HG02642 (cell line): ENCODE measurements at regions not wholly inside any gene's neighbourhood (a gene's known extent, or its start where the extent isn't known, plus 50 kb on each side); places are given as distances from the start of the nearest gene placed in this dataset.

ENCODE experiments used
- ATAC-seq: cut with Tn5 transposase; IDR thresholded peaks from one replicate; pipeline ENCODE4 v1.9.1; 2021; ENCODE audit warnings: mild to moderate bottlenecking; ENCODE audit not compliant: unreplicated experiment, poor library complexity

DNA sequence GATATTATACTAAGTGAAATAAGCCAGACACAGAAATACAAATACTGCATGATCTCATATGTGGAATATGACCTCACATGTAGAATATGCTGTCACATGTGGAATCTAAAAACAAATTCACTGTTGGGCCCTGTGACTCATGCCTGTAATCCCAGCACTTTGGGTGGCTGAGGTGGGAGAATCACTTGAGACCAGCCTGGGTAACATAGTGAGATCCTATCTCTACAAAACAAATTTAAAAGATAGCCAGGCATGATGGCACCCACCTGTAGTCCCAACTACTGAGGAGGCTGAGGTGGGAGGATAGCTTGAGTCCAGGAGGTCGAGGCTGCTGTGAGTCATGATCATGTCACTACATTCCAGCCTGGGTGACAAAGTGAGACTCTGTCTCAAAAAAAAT lies 160.3 kb downstream of the PTEN start:
- no peak for ATAC-seq

DNA sequence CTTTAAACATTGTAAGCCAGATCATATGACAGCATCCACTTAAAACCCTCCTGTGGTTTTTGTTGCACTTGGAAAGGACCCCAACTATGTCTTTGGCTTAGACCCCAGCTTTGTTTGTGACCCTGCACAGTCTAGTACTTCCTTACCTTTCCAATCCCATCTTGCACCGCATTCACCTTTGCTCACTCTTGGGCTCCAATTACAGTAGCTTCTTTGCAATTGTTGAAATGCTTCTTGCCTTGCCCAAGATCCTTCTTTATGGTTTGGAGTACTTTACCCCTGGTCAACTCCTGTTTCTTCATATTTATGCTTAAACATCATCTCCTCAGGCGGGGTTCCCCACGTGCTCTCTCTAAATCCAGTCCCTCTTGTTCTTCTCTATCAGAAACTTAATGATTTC lies 162.6 kb downstream of the PTEN start:
- no peak for ATAC-seq

GRCh38 chr10:88027570-88027969 lies 164.1 kb downstream of the PTEN start:
- peak; percentile 64 for ATAC-seq

DNA sequence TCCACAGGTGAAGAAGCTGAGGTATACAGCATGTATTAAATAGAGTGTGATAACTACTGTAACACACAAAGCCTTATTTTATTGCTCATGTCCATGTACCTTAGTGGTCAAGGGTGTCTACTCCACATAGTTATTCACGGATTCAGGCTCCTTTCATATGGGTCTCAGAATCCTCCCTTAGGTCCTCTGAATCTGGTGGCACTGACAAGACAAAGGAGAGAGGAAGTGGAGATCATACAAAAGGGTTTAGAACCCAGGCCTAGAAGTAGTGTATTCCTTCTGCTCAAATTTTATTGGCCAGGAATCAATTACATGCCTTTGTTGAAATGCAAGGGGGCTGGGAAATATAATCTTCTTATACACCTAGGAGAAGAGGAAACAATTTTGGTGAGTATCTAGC lies 164.6 kb downstream of the PTEN start:
- ATAC-seq, result no peak

- ATAC-seq, result no peak
Measured at GRCh38 chr10:88028654-88029053, 165.2 kb downstream of the PTEN start.

DNA sequence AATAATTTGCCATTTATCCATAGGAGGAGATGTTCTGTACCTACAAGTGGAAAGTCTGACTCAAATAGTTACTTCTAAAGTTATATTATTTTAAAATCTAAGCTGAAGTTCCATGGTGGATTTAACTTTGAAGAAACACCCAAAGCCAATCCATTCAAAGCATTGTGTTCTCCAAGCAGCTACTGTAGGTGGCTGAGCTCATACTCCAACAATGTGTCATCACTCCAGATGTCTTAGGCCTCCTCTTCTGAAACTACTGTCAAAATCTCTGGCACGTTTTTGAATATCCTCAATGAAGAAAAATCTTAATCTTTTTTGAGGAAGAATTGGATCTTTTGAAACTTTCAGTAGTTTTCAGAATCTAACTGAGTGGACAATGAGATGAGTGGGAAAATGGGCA lies 169.1 kb downstream of the PTEN start:
- ATAC-seq, result no peak

DNA sequence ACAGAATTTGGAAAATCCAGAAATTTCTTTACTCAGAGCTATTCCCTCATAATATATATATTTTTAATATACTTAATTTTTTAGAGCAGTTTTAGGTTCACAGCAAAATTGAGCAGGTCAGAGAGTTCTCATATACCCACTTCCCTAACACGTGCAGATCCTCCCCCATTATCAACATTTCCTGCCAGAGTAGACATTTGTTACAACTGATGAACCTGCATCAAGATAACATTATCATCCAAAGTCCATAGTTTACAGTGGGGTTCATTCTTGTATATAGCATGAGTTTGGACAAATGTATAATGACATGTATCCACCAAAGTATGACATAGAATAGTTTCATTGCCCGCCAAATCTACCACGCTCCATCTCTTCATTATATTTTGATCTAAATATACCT lies 170.0 kb downstream of the PTEN start:
- no peak for ATAC-seq

DNA sequence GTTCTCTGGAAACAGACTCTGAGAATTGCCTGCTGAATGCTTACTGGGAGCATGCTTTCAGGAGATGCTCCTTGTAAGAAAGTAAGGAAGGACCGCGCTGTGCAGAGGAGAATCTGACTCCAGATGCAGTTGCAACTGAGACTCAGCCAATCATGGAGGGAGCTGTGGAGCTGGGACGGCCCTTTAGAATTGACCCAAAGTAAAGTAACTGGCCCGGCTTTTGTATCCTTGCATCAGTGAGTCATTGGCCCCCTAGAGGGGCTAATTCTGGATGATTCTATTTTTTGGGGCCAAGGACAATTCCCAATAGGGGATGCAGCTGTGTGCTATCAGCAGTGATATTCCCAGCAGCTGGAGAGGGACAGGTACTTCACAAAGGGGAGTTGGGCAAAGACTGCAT lies 170.4 kb downstream of the PTEN start:
- no peak for ATAC-seq

GRCh38 chr10:88036126-88036525 lies 172.7 kb downstream of the PTEN start:
- no peak for ATAC-seq

DNA sequence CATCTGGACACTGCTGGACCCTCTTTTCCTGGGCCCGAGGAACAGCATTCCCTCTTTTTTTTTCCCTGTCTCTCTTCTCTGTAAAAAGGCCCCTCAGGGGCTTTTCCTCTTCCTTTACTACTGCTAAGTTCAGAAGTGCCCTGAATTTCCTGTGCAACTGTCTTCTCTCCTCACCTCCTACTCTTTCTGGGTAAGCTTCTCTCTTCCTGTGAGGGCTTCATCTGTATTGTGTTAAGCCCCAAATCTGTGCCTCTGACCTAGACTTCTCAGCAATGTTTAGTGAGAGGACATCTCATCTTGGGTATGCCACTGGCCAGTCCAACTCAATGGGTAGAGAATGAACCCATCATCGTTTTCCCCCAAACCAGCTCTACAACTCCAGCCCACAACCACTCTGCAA lies 174.2 kb downstream of the PTEN start:
- no peak for ATAC-seq

- ATAC-seq, result no peak
Measured at GRCh38 chr10:88038268-88038667, 174.8 kb downstream of the PTEN start.

- ATAC-seq, result no peak
Measured at GRCh38 chr10:88039496-88040200, 176.2 kb downstream of the PTEN start.

DNA sequence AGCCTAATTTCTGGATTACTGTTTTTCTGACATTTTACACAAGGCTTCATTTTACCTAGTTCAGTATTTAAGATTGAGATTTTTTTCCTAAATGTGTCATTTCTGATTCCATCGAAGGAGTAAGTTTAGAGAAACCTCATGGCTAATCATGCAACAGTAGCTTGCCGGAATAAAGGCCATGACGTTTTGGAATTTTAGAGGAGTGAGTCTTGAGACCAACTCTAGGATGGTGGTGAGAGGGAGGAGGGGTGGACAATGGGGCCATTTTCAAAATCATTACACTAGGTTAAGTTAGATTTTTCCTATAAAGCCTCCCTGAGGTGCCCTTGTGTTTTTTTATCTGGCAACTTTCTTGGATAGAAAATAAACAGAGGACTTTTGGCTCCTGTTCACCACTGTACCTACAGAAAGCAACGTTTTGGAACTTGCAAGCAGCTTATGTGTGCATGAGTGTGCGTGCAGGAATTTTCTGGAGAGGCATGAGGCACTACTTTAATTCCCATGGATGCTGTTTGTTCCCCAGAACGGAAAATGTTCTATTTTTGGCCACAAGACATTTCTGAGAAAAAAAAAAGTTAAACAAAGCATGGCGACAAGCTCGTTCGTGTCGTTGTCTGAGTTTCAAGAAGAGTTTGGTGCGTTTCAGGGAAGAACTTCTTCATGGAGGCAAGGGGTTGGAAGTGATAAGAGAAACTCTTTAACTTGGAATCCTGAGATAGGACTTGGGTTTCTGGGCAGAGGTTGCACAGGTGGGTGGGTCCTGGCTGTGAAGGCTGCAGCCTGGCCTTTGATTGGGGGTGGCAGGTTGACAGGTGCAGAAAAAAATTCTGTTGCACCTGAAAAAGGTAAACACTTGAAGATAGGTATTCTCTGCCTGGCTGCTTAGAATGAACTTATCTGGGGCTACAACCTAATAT lies 178.1 kb downstream of the PTEN start:
- no peak for ATAC-seq

DNA sequence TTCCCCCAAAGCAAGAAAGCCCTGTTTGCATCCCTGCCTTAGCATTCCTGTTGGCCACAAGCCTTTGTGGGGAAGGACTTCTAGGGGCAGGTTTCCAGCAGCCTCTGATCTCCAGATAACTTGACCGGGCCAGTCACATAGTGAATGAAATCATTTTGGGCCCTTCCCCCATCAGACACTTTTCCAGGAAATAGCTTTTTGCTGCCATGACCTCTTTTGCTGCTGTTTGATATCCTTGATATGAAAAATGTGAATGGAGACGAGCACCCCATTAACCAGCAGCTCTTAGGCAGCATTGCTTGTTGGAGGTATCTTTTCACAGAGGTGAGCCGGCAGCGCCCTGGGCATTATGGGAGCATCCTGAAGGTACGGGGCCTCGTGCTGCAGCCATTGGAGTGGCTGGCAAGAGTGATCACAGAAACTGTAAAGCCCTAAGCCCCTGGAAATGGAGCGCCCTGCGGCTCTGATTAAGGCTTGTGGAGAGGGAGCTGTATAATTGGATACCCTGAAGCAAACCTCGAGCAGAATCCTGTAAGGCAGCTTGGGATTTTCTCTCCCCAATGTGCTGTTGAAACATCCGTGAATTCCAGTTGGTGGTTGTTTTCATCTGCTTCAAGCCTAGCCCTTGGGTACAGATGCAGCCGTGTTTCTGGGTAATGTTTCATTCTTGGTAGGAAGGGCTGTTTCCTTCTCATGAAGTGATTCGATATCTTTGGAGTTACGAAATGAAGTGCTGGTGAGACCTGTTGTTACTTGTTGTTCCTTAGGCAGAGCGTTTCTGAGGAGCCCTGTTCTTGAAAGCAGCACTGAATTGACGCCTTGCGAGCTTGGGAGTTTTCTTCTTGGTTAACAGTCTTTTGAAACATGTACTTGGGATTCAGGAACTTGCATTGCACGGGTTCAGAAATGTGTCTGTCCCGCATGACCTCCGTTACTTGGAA lies 179.0 kb downstream of the PTEN start:
- ATAC-seq, result no peak

GRCh38 chr10:88045096-88045495 lies 181.7 kb downstream of the PTEN start:
- no peak for ATAC-seq

DNA sequence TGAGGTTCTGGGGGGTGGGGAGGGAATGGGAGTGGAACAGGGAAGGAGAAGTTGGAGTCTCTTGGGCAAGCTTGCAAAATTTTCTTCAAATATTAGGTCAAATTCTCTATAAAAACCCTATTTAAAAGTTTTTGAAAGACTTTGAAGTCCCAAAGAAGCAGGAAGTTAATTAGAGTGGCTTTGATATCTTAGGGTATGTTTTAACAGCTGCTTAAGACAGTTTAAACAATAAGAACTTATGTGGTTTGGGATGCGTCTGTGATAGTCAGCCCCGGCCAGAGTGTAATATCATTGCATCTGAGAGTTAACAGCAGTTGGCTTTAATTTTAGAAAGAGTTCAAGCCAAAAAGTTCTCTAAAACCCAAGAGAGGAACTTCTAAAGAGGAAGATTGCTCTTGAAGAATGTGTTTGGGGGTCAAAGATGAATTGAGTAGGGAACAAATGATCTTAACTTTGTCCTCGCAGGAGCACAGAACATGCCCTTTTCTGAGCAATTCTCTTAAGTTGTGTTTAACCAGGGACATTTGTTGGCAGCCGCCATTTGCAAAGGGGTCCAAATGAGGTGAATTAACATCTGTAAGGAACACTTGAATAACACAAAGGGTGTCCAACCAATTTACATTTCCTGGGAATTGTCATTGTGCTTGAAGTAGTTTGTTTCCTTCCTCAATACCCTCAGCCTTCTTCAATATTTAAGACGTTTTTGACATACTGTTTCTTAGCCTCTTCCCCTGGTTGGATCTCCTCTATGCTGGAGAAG lies 182.4 kb downstream of the PTEN start:
- no peak for ATAC-seq

GRCh38 chr10:88047579-88047978 lies 184.2 kb downstream of the PTEN start:
- ATAC-seq, result no peak

DNA sequence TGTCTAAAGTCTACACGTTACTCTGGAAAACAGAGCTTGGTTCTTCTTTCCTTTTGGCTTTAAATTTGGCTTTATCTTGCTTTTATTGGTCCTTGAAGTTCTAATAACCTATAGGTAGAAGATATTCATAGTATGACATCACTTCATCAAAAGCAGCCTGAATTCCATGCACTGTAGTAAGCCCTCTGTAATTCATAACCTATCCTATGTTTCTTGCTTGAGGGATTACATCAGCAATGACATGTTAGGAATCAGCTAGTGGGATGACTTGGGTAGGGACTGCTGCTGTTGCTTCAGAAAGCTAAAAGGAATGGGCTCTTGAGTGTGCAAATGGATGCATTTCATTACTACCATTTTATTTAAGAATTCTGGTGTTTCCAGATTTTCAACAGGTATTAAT lies 184.9 kb downstream of the PTEN start:
- no peak for ATAC-seq

GRCh38 chr10:88049204-88049603 lies 185.8 kb downstream of the PTEN start:
- no peak for ATAC-seq

- ATAC-seq, result no peak
Measured at GRCh38 chr10:88057720-88058119, 194.3 kb downstream of the PTEN start.
